T1000 (cell line): ENCODE measurements at regions not wholly inside any gene's neighbourhood (a gene's known extent, or its start where the extent isn't known, plus 50 kb on each side); places are given as distances from the start of the nearest gene placed in this dataset.

ENCODE experiments used
- DNase-seq: peaks from one replicate; lab custom pipeline; 2025; ENCODE audit warnings: mixed read lengths; lab: John Stamatoyannopoulos, UW

DNA sequence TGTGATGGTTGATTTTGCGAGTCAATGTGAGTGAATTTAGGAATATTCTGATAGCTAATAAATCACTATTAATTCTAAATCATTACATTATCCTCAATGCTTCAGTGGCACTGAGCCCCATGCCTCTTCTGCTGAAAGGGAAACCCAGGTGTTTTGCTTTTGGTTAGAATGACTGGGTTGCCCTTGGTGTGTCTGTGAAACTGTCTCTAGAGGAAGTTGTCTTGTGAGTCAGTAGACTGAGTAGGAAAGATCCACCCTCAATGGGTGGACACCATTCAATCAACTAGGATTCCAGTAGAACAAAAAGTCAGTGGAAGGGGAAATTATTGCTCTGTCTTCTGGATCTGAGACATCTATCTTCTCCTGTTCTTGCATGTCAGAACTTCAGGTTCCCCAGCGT, 472.4 kb downstream of the ANKRD7 start:
- no peak for DNase-seq

DNA sequence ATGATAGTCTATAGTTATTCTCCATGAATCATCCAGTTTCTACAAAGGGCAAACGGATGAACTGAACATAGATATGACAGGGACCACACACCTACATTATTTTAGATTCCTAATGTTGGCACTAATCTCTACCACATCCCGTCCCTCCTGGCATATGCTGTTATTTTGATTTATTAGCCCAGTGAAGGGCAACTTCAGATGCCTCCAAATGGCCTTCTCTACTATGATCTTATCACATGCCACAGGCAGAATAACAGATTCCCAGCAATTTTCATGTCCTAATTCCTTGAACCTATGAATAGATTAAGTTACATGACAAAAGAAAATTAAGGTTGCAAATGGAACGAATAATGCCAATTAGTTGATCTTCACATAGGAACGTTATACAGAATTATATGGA, 474.7 kb downstream of the ANKRD7 start:
- DNase-seq = no peak

DNA sequence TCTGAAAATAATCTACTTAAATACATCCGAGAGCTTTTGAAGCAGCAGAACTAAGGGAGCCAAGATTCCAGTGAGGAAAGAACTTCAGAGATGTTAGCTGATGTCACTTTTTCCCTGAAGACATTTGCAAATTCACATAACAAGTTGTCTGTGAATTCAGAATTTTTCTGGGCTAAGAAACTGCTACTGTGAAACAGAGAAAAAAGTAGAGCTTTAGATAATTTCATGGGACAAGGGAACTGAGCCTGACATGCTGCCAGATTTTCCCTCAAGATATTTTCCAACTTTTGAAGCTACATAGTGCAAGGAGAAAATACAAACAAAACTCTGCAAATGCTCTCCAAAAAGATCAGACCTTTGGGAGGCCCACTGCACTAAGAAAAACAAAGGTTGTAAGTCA, 484.2 kb downstream of the ANKRD7 start:
- DNase-seq = no peak

DNA sequence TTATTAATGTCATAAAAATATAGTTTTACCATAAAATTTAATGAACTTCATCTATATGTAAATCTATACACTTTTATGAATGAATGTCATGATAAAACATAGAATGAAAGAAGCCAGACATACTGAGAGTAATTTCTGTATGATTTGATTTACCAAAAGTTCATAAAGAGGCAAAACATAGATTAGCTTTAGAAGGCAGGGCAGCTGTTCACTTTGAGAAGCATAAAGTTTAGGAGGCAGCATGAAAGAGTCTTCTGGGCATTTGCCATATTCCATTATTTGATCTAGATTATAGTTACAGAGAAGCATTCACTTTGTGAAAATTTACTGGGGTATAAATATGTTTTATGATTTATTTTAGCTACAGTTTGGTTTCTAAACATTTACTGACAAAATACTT, 487.2 kb downstream of the ANKRD7 start:
- DNase-seq = no peak

DNA sequence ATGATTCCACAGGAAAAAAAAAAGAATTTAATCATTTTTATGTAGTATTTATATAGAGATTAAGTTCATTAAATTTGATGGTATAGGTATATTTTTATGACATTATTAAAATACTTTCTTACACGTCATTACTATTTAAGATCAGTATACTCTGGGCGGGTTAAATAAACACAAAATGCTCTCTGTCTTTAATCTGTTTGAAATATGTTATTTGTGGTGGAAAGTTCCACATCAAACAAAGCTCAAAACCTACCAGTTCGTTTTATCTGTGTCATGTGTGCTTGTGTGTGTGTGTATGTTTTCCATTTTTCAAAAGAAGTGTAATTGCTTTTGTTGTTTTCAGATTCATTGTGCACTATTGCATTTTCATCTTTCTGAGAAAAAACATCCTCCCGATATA, 488.5 kb downstream of the ANKRD7 start:
- DNase-seq = no peak

GRCh38 chr7:118720632-118721031, 496.1 kb downstream of the ANKRD7 start:
- no peak for DNase-seq

DNA sequence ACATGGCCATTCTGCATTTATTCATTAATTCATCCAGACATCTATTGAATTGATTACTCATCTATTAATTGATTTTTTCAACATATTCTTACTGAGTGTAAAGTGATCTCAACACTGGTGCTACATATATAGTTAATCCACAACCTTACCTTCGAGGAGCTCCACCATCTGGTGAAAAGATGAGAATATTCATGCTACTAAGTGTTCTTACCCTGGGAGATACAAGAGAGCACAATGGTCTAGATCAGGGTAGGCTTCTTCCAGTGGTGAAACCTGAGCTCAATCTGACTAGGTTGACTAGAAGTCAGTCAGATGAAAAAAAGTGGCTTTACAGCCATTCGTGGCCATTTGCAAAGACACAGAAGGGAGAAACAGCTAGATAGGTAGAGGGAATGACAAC, 507.4 kb downstream of the ANKRD7 start:
- DNase-seq = no peak

GRCh38 chr7:118734541-118734940, 510.0 kb downstream of the ANKRD7 start:
- no peak for DNase-seq

- no peak for DNase-seq
These were observed 510.9 kb downstream of the ANKRD7 start for GRCh38 chr7:118735441-118735840.

DNA sequence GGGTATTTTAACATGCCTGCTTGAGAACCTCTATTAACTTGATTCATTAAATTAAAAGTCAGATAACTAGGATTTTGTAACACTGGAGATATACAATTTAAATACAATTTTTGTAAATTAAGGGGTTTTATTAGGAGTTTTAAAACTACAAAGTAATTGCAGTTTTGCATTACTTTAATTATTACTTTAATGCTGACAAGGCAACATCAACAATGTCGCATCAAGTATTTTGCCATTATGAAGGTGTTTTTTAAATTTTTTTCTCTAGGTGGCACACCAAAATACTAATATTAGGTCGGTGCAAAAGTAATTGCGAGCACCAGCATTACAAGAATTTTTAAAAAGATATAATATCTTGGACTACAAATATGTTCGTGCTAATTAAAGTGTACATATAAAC, 513.4 kb downstream of the ANKRD7 start:
- no peak for DNase-seq

DNA sequence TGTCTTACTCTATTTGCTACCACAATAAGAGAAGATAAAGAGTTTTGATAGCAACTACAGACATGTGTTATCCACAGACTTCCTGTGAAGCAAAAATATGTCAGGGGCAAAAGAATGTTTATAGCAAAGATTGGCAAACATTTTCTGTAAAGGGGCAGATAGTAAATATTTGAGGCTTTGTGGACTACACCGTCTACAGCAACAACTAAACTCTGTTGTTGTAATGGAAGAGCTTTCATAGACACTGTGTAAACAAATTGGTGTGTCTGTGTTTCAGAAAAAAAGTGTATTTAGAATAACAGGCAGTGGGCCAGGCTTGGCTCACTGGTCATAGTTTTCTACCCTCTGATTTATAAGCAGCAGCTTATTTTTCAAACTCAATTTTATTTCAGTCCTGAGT, 521.4 kb downstream of the ANKRD7 start:
- DNase-seq = no peak

DNA sequence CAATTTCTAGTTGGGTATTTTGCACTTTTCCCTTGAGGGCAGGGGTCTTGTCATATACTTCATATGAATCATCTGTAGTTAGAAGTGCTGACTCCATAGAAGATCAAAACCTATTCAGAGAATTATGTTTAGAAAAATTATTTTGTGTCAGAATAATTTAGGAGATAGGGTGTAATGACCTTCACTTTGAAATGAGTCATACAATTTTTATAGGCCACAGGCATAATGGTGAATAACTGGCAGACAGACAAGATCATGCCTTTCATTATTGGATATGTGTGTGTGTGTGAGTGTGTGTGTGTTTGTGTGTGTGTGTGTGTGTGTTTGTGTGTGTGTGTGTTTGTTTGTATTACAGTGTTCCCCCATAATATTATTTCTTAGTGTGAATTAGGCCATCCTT, 523.0 kb downstream of the ANKRD7 start:
- DNase-seq = no peak

GRCh38 chr7:118753479-118753878, 529.0 kb downstream of the ANKRD7 start:
- DNase-seq = no peak

DNA sequence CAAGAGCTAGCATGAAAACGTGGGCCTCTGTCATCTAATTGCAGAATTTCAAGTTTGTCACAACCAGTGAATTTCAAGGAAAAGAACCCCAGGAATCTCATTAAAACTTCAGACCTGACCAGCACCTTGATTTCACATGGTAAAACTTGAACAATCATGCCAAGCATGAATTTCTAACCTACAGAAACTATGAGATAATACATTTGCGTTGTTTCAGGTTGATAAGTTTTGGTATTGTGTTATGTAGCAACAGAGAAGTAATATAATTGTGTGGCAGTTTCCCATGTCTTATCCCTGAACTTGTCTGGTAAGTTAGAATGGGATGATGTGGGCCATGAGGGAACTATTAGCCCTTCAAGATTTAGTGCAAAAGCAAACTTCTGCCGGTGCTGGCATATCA, 530.1 kb downstream of the ANKRD7 start:
- no peak for DNase-seq

GRCh38 chr7:118755067-118755625, 530.6 kb downstream of the ANKRD7 start:
- DNase-seq = no peak

GRCh38 chr7:118757066-118757465, 532.6 kb downstream of the ANKRD7 start:
- DNase-seq = no peak

DNA sequence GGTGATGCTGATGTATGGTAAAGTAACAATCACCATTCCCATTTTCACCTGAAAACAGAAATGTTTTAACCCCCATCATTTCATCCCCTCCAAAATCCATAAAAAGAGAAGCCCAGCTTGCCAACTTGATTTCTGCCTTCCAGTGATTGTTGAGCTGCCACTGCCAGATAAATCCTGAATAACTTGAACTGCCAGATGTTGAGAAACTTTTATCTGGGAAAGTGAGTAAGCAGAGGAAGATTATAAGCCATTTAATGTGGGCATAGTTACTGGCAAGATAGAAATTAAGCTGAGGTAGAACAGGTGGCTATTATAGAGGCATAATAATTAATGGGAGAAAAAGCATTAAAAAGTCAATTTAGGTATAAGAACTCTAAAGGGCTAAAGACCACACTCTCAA, 534.1 kb downstream of the ANKRD7 start:
- DNase-seq = no peak

DNA sequence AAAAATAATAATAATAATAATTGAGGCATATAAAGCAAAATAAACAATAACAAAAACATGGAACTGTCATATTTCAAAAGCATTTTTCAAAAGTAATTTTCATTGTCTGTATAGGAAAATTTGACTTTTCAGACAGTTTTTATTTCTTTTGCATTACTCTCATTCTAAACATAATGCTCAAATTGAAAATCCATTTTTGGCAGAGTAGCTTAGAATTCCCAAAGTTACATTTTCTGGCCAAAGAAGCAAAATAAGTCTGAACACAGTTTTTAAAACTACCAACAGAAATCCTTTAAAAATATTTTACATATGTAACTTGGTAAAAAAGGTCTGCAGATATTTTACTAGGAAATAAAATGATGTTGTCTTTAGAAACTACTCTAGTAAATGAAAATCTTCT, 535.4 kb downstream of the ANKRD7 start:
- no peak for DNase-seq

GRCh38 chr7:118762451-118762850, 537.9 kb downstream of the ANKRD7 start:
- DNase-seq = no peak

- DNase-seq = no peak
These were observed 539.7 kb downstream of the ANKRD7 start for GRCh38 chr7:118764221-118764620.

- no peak for DNase-seq
These were observed 547.2 kb downstream of the ANKRD7 start for GRCh38 chr7:118771672-118772071.

DNA sequence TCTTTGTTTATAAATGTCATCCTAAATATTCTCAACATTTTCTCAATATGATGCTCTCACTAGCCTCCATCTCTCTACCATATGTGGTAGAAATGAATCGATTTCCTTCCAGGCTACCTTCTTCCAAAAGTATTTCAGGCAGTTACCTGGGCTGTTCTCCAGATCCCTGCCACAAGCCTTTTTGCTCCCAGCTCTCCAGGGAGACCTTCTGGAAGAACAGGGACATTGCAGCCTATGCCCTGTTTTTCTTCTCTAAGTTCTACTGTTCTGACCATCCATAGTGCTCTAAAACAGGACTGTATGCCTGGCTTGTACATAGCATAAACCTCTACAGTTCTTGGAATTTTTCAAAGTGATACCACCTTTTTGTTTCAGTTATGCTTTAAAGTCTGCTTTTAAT, 552.8 kb downstream of the ANKRD7 start:
- DNase-seq = no peak

- no peak for DNase-seq
These were observed 568.2 kb downstream of the ANKRD7 start for GRCh38 chr7:118792682-118793081.

DNA sequence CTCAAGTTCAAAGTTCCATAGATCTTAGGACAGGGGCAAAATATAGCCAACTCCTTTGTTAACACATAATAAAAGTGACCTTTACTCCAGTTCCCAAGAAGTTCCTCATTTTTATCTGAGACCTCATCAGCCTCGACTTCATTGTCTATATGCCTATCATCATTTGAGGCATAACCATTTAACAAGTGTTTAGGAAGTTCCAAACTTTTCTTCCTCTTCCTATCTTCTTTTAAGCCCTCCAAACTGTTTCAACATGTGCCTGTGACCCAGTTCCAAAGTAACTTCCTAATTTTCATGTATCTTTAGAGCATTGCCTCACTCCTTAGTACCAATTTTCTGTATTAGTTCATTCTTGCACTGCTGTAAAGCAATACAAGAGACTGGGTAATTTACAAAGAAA, 569.1 kb downstream of the ANKRD7 start:
- no peak for DNase-seq

- DNase-seq = no peak
These were observed 569.9 kb downstream of the ANKRD7 start for GRCh38 chr7:118794419-118794818.
